GM12873 (cell line): ENCODE measurements at regions not wholly inside any gene's neighbourhood (a gene's known extent, or its start where the extent isn't known, plus 50 kb on each side); places are given as distances from the start of the nearest gene placed in this dataset.

ENCODE experiments used
- TF ChIP-seq, protein P1 (sequence below): IDR thresholded peaks from 2 replicates; pipeline ENCODE4 v1.5.1; 2012; ENCODE audit warnings: low read depth, mild to moderate bottlenecking, moderate library complexity, low read length, control low read depth; ENCODE audit not compliant: insufficient read depth; ENCODE audit errors: missing control alignments

DNA sequence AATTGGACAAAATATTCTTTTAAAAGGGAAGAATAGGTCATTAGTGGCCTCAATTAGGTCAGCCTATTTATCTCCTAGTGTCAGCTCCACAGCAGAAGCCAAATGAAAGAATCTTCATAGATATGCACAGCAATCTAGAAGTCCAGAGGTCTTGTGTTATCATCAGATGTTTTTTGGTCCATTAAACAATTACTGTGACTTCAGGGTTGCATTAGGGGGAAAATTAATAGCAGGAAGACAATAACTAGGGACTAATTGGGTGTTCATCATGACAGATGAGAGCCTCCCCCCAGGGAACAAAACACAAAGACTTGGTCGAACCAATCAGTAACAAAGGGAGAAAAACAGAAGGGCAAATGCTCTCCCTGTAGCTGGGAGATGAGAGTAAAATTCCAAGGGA is 264.7 kb downstream of the PTH2R start:
- TF ChIP-seq, protein P1, sequence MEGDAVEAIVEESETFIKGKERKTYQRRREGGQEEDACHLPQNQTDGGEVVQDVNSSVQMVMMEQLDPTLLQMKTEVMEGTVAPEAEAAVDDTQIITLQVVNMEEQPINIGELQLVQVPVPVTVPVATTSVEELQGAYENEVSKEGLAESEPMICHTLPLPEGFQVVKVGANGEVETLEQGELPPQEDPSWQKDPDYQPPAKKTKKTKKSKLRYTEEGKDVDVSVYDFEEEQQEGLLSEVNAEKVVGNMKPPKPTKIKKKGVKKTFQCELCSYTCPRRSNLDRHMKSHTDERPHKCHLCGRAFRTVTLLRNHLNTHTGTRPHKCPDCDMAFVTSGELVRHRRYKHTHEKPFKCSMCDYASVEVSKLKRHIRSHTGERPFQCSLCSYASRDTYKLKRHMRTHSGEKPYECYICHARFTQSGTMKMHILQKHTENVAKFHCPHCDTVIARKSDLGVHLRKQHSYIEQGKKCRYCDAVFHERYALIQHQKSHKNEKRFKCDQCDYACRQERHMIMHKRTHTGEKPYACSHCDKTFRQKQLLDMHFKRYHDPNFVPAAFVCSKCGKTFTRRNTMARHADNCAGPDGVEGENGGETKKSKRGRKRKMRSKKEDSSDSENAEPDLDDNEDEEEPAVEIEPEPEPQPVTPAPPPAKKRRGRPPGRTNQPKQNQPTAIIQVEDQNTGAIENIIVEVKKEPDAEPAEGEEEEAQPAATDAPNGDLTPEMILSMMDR: no peak

DNA sequence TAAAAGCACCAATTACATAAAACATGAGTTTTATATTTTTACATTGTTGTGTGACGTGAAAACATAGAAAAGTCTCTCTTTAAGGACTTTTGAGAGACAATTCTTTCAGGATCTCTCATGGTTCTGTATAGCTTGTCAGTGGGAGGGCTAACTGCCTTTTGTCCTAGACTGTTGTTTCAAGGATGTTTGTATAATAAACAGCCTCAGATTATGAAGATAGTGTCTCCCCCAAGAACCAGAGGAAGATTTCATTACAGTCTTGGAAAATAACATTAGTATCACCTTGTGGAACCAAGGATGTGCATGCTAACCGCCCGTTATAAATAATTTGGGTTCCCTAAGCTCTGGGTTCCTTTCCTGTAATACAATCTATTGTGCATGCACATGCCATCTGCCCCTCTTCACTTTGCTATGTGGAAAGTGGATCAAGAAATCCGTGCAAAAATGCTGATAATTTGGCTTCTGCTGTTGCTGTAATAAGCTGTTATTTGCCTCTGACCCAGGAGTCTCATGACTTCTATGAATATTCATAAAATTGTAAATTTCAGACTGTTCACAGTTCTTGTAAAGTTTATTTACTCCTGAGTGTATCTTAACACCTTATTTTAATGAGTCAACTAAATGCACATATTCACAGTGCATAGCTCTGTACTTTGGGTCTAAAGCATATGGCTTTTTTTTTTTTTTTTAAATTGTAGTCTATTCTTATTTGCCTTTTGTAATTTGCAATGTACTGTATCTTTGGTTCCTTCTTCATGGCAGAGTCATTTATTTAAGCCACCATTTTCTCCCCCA is 265.5 kb downstream of the PTH2R start:
- TF ChIP-seq, protein P1: no peak

DNA sequence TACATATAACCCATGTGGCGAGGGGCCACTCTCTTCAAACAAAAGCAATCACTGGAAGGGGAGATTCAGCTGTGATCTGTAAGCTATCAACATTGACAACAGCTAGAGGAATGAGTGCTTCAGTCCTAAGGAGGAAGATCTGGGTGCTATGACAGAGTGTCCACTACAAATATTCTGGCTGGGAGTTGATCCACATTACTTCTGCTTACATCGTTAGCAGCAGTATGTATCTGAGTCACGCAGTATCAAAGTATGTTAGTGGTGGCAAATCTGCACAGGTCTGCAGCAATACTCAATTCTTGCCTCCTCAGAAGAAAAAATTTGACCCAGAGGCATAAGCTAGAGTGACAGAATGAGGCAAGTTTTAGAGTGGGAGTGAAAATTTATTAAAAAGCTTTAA is 267.0 kb downstream of the PTH2R start:
- TF ChIP-seq, protein P1: no peak

DNA sequence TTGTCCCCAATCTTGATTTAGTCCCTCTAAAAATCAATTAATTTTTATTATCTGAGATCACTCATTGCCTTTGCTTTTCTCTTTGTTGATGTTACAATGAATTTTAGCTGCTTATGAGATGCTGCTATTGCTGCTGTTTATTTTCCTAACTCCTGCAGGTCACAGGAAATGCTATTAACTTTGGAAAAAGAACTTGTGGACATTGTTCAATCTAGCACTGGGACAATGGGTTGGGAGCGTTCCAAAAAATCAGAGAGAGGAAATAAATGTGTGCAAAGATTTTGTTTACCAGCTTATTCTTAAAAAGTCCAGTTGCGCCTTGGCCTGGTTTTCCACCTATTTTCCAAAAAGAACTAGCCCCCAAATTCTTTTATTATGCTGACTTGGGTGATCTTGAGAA is 268.3 kb downstream of the PTH2R start:
- TF ChIP-seq, protein P1: no peak

DNA sequence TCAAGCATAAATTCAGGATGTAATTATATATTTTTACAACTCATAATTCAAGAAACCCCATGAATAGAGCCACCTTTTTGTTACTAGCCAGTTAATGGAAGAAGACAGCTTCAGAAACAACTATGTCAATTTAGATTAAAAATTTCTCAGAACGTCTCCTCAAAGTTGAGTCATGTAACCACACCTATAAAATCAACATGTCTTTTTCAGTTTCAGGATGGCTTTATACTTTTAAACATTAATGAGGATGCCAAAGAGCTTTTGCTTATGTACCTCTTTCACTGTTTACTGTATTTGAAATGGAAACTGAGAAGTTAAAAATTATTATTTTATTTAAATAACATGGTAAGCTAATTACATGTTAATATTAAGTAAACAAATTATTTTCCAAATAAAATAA is 280.1 kb downstream of the PTH2R start:
- TF ChIP-seq, protein P1: no peak

DNA sequence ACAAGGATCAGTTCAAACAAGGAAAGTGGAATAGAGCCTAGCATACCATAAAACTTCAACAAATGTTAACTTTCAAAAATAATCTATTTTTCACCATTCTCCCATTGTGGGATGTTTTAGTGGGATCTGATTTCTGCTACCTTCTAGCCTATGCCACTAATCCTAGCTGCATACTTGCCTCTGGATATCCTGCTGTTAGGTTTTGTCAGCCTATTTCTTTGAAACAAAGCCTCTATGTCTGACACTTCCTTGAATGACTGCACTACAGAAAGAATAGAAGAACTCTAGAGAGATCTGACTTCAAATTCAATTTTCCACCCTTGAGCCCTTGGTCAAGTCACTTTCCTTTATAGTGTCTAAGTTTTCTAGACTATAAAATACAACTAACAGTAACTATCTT is 291.5 kb downstream of the PTH2R start:
- TF ChIP-seq, protein P1: no peak

DNA sequence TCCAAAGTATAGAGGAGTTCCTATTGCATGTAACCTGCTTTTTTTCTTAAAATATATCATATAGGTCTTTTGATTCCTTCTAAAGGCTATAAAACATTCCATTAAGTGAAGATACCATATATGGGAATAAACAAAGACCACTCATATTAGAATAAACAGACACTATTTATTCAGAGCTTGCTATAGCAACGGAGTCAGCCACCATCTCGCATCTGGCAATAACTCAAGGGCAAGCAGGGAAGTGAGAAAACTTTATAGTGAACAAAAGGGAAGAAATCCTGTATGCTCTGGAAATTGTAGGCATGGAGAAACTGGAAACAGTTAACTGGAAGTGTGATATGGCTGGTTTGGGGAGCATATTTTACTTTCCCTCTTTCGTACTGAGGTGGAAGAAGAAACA is 301.9 kb downstream of the PTH2R start:
- TF ChIP-seq, protein P1: no peak
